ENCODE measurements at regions not wholly inside any gene's neighbourhood (a gene's known extent, or its start where the extent isn't known, plus 50 kb on each side); places are given as distances from the start of the nearest gene placed in this dataset.
A peak's percentile ranks its signal among the peaks of the same experiment; 100 is the strongest.

GRCh38 chr16:88292007-88292970, 90.5 kb upstream of the ZNF469 start:
- no peak for DNase-seq

- DNase-seq, result no peak
These were observed 89.7 kb upstream of the ZNF469 start for GRCh38 chr16:88293097-88293496.

GRCh38 chr16:88295671-88296436, 86.9 kb upstream of the ZNF469 start:
- DNase-seq, result peak; percentile 17

- no peak for DNase-seq
These were observed 86.2 kb upstream of the ZNF469 start for GRCh38 chr16:88296437-88297177.

- no peak for DNase-seq
These were observed 85.5 kb upstream of the ZNF469 start for GRCh38 chr16:88297178-88297720.

- no peak for DNase-seq
These were observed 84.5 kb upstream of the ZNF469 start for GRCh38 chr16:88298181-88298832.

- no peak for DNase-seq
These were observed 83.7 kb upstream of the ZNF469 start for GRCh38 chr16:88298833-88299745.

GRCh38 chr16:88299751-88300462, 82.9 kb upstream of the ZNF469 start:
- no peak for DNase-seq

GRCh38 chr16:88300463-88300835, 82.3 kb upstream of the ZNF469 start:
- DNase-seq, result no peak

GRCh38 chr16:88301431-88301830, 81.3 kb upstream of the ZNF469 start:
- DNase-seq, result no peak

- DNase-seq, result no peak
These were observed 80.9 kb upstream of the ZNF469 start for GRCh38 chr16:88301886-88302285.

GRCh38 chr16:88302666-88303065, 80.1 kb upstream of the ZNF469 start:
- DNase-seq, result no peak

- DNase-seq, result no peak
These were observed 79.4 kb upstream of the ZNF469 start for GRCh38 chr16:88303405-88303804.

- DNase-seq, result peak; percentile 90
These were observed 78.6 kb upstream of the ZNF469 start for GRCh38 chr16:88303890-88304819.

- DNase-seq, result no peak
These were observed 77.6 kb upstream of the ZNF469 start for GRCh38 chr16:88305176-88305575.

GRCh38 chr16:88306411-88306810, 76.3 kb upstream of the ZNF469 start:
- no peak for DNase-seq

GRCh38 chr16:88306860-88307545, 75.8 kb upstream of the ZNF469 start:
- no peak for DNase-seq

- DNase-seq, result no peak
These were observed 74.2 kb upstream of the ZNF469 start for GRCh38 chr16:88308441-88309173.

All from 8988T (cell line).